GM18867 (cell line): ENCODE measurements at regions not wholly inside any gene's neighbourhood (a gene's known extent, or its start where the extent isn't known, plus 50 kb on each side); places are given as distances from the start of the nearest gene placed in this dataset.

Experiments
- ATAC-seq: cut with Tn5 transposase; IDR thresholded peaks from one replicate; pipeline ENCODE4 v1.9.1; 2021; ENCODE audit warnings: mild to moderate bottlenecking, moderate library complexity; ENCODE audit not compliant: unreplicated experiment

DNA sequence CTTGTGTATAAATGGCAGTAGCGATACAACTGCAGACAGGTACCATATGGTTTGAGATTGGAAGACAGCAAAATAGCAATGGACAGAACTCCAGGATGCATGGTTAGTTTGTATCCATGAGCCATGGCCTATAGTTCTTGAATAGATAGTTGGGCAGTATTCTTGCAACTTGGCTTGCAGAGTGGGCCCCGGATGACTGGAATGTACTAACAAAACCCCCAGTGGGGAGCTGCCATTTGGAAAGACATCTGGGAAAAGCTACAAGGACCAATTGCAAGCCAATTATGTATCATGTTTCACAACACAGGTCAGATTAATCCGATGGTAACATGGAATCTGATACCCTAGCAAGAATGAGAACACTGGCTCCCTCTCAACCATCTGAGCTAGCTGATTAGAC, 279.6 kb downstream of the RERGL start:
- ATAC-seq: no peak

DNA sequence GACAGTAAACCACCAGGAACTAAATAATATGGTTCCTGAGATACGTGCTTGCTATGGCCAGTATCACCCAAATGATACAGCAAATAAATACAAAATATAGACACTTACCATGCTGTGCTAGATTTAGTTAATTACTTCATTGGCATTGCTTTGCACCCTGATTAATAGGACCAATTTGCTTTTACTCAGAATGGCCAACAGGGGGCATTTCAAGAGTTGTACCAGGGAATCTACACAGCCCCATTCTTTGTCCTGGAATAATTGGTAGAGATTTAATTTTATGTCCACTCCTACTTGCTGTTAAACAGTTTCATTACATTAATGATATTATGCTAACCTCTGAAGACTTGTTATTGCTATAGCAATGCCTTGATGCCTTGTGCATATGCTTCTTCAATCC, 280.8 kb downstream of the RERGL start:
- ATAC-seq: no peak

DNA sequence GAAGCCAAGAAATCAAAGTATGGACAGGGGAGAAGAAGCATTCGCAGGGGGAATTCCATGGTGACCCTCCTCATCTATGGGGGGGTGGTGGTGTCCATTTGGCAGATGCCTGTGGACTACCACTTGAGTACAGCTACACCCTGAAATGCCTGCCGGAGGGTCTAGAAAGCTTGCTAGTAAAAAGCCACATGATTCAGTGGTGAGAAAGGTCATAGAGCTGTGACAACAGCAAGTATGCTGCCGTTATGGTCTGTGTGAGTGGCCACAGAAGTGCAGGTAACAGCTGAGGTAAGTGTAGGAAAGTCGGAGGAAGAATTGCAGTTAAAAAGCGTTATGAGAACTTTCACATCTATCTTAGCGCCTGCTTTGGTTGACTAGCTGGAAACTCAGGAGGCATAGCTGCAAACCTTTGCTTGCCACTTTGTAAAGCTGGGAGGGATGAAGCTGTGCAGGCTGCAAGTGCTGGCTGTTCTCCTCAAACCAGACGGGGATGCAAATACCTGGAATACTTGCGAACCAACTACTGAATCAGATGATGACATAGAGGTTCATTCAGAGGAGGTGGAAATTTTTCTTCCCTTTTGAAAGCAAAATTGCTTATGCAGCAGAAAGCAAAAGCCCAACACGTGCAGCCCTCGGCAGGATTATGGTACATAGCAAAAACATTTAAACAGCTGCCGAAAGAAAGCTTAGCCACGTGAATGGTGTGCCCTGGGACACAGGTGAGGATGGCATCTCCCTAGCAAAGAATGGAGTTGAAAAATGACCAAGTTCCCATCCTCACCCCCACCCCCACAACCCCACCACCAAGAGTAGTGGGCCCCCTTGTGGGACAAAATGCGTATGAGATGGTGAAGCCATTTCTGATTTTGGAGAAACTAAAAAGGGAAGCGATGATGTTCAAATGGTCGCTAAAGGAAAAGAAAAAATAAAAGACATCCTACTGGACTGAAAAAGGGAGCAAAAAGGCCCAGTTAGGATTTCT, 287.0 kb downstream of the RERGL start:
- no peak for ATAC-seq

DNA sequence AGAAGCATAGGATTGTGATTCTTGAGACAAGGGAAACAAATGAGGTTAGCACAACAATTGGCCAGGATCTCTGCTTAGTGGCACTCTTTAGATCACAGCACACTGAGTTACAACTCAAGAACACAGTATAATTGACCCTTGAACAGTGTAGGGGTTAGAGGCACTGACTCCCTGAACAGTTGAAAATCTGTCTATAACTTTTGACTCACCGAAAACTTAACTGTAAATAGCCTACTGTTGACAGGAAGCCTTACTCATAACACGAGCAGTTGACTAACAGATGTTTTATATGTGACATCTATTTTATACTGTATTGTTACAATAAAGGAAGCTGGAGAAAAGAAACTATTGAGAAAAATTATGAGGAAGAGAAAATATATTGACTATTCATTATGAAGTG, 296.1 kb downstream of the RERGL start:
- ATAC-seq: no peak

DNA sequence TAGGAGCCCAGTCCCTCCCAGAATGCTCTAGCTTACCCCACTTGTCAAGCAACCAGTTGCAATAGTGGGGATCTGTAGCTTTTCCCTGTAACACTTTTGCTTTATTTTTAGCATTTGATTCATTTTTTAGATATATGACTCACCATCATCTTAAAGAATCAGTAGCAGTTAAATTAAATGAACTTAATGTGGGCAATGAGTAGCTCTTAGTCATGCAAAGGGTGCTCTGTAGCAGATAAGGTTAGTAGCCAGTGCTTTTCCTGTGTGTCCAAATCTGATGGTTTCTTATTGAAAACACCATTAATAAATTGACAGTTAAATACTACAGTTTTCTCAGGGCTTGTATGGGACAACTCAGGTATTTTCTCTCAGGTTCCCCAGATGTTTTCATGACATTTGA, 311.8 kb downstream of the RERGL start:
- ATAC-seq: no peak

DNA sequence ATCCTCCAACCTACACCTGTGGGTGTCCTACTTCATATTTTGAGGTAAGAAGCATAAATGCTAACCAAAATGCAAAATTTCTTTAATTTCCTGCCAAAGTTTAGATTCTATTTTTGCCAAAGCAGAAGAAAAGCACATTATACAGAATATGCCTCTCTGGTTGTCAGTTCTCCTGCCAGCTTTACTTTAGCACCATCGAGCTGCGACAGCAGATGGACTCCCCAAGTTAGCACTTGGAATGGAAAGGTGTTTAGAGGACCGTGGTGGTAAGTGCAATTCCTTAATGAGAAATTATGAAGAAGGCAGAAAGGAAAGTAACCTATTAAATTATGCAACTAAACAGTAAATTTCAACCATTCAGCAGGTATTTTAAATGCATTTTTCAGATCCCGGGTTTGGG, 326.6 kb downstream of the RERGL start:
- no peak for ATAC-seq

DNA sequence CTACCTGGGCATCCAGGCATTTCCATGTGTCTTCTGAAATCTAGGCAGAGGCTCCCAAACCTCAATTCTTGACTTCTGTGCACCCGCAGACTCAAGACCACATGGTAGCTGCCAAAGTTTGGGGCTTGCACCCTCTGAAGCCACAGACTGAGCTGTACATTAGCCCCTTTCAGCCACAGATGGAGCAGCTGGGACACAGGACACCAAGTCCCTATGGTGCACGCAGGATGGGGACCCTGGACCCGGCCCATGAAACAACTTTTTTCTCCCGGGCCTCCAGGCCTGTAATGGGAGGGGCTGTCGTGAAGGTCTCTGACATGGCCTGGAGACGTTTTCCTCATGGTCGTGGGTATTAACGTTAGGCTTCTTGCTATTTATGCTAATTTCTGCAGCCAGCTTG, 330.0 kb downstream of the RERGL start:
- ATAC-seq: no peak
